Activated CD8-positive, alpha-beta memory T cell treated with anti-CD3 and anti-CD28 coated beads for 24 hours (primary cell): ENCODE measurements at regions not wholly inside any gene's neighbourhood (a gene's known extent, or its start where the extent isn't known, plus 50 kb on each side); places are given as distances from the start of the nearest gene placed in this dataset.

Experiments used
- DNase-seq: peaks from one replicate; pipeline ENCODE4 v3.0.0-alpha.2; 2020

DNA sequence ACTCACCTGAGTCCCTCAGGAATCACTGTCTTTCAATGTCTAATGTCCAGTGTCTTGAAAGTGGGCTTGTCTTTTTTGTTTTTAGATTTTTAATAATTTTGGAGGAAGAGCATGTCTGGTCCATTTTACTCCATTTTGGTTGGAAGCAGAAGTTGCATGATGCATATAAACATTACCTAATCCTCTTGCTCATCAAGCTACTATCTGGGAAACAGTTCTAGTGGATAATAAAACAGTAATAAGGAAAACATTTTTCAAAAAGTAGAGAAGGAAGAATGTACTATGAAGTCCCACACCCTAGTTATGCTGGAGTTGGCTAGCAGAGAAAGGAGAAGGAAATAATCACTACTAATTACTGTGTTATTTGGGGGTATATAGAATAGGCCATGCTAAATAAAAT, 263.7 kb downstream of the ETAA1 start:
- no peak for DNase-seq

DNA sequence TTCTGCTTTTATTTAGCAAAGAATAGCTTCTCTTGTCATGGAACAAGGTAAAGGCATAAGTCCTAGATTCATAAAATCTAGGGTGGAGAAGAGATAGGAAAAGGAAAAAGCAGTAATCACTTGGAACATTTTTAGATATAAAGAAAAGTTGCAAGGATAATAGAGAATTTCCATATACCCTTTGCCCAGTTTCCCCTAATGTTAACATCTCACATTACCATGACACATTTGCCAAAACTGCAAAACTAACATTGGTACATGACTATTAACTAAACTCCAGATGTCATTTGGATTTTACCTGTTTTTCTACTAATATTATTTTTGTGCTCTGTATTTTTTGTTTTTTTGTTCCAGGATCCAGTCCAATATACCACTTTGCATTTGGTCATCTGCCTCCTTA, 265.1 kb downstream of the ETAA1 start:
- DNase-seq: no peak

DNA sequence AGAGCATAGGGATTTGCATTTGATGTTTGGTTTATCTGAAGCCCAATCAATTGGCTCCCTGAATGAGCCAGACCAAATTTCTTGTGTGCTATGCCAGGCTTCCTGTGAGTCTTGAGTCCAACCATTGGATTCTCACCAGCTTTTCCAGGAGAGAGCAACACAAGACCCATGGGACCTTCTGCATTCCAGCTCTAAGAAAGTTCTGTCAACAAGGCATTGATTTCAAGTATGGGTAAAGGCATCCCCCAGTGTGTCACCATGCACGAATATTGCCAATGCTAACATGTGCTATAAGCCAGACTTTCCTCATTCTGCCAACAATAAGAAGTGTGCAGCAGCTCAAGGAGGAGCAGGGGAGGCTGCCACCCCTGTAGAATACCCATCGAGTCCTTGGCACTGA, 266.6 kb downstream of the ETAA1 start:
- DNase-seq: no peak

DNA sequence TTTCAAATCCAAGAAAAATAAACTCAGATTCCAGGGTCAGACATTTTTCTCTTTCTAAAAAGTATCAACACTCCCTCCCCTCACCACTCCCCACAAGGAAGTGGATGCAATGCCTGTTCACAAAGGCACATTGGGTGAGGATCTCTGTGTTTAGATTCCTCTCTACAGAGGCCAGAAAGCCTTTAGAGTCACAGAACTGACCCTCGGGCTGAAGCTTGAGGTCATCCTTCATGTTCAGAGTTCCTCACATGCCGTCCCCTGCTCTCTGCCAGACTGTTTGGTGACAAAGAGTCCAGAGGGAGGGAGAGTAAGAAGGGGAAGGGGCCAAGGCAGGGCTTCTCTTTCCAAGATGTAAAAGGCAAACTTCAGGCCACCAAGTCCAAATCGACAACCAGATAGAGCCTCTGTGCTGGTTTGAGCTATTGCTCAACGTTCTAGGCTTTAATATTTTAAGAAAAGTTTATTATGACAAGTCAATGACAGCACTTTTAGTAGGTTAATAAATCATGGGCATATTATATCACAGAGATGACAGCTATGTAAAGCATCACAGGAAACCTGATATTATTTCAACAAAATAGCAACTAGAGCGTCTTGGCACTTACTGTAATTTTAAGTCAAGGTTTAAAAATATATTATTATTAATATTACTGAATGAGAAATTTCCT, 269.4 kb downstream of the ETAA1 start:
- no peak for DNase-seq

DNA sequence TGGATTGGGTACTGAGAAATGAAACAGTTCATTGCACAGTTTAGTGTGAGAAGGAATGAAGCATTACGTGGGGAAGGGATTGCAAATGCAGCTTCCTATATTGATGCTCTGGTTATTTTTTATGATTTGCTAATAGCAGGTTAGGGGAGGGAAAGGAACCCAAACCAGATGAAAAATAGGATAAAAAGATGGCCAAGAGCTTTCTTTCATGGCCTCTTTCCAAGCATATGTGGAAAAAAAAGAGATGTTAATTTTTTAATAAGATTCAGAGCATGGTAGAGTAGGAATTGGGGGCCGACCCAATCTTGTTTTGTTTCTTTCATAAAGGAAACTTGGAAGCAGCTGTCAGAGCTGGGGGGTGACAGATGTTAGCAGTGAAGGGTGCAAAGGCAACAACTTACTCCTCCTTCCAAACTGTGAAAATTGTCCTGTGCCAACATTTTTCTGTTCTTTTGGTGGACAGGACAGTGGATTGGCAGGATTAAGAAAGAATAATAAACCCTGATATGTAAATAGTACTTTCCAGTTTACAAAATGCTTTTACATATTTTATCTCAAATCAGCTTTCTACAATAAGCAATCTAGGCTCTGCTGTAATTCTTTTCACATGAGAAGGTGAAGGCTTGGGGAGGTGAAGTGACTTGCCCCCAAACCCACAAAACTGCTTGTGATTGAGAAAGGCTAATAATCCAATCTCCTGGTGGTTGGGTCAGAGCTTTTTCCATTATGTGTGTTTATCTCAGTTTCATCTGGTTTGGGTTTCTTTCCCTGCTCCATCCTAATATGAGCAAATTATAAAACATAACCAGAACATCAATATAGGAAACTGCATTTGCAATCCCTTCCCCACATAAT, 270.1 kb downstream of the ETAA1 start:
- DNase-seq: no peak

DNA sequence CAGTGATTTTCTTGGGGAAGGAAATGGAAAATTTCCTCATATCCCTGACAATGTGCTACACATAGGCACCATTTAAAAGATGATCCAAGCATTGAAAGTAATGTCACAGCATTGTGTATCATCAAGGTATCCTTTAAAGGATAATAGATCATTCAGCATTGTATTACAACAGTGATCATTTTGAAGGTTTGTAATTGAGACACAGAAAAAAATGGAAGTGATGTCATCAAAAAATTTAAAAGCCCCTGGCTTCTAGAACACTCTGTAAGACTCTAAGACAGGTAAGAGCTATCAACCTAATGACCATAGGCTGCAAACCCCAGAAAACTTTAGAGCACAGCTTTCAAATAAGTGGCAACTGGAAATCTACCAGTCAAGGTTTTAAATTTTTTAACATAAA, 271.4 kb downstream of the ETAA1 start:
- DNase-seq: no peak

DNA sequence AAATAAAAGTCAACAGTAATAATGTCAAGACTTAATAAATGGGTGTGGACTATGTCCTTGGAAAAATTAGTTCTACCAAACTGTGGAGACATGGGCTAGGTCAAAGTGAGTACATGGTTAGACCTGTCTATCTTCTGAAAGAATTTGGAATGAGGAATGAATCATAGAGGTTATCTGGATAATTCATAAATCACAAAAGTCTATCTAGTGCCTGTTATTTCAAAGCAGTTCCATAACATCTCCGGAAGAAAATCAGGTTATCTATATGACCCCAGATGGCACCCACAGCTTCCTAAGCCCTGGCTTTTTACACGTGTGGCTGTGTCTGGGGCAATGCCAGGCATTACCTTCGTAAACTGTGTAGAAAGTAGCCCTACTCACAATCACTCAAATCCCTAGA, 272.0 kb downstream of the ETAA1 start:
- DNase-seq: no peak

DNA sequence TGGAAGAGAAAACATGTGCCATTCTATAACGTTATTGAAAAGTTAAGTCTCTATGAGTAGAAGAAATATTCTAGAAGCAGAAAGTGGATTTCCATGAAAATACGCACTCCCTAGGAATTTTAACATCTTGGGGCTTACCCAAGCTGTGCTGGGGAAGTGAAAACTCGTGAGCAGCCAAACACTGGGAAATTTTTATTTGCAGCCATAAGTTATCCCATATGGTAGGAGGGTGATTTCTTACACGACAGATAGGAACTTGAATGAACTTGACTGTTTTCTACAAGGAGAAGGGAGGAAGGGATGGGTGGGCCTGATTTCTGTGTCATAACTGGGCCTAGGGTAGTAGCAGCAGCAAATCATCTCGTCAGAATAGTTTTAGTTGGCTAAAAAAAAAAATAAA, 272.6 kb downstream of the ETAA1 start:
- DNase-seq: no peak

DNA sequence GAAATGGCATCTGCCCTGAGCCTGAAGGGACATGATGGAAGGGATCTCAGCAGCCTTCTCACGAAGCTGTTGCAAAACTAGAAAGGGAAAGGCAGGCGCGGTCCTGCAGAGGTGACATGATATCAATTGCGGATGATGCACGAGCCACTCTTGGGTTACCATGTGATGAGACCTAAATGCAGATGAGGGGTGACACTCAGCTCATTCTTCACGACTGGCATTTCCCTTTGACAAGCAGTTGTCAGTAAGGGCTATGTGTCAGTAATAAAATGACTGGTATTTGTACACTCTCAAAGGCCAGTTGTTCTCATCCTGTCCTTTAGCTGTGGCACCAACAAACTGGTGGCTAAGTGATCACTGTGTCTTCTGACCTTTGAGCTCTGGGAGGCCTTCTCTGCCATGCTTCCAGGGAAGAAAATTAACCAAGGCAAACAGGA, 273.6 kb downstream of the ETAA1 start:
- no peak for DNase-seq

DNA sequence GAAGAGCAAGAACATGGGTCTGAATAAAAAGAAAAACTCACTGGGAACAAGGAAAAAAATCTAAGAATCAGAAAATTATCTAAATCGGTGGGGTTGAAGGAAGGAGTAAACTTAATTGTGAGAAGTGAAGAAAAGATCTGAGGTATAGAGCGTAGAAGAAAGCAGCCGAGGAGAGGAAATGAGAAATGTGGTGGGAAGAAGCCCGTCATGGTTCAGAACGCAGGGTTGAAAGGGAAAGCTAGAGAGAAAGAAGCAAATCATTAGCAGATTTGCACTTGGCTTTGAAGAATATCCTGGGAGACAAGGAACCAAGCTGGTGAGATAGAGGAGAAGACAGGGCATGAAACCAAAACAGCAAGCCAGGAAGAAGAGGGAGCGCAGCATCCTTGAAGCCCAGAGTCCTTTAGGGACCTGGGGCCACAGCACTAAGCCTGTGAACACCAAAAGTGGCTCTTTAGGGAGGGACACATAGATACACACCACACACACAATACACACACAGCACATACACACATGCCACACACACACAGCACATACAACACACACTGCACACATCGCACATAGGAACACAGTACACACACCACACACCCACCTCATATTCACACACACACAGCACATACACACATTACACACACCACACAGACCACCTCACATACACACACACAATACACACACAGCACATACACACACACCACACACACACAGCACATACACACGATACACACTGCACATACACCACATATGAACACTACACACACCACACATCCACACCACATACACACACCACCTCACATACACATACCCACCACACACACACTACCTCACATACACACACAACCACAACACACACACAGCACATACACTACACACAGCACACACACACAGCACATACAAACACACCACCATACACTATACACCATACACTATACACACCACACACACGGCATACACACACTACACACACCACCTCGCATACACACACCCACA, 274.6 kb downstream of the ETAA1 start:
- DNase-seq: no peak

DNA sequence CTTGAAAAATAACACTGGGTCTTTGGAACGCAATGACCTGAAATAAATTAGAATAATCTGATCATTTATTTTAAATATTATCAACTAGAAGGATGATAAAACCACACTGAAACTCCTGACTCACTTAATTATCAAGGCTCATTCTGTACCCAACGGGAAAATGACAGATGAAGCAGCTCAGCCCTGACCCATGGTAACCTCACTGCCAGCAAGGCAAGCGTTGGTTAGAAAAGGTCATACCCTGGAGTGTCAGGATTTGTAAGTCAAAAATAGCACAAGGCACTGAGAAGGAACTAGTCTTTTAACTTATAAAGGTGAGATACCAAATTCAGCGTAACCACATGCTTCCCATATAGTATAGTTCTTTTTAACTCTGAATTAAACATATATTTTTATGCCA, 277.5 kb downstream of the ETAA1 start:
- DNase-seq: no peak

DNA sequence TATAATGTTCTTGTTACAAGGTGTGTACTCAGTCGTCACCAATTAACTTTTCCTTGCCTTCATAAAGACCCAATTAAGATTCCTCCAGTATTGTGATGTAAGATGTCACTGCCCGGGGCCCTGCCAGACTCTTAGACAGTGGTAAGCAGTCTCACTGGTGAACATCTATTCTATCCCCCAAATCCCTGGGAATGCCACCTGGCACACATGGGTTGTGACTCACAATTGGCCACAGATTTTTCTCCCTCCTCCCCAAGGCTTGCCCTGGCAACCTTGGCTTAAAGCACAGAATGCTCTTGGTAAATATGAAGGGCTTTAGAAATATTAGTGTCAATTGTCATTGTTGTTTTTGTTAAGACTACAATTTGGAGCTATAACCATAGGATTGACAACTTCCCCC, 287.9 kb downstream of the ETAA1 start:
- DNase-seq: no peak

DNA sequence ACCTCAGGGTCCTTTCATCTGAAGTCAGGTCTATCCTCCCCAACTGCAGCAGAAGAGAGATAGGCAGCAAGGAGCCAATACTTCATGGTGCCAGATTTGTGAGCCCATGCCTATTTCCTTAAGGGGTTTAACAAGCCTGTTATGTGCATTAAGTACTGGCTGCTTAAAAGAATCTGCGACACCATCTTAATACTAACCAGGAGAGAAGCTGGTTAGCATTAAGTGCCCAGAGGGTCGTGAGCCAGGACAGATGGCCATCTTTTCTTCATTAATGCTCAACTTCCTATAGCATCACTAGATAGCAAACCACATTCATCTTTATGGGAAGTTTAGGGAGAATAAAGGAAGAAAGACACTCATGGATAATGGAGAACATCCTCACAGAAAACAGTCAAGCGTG, 289.1 kb downstream of the ETAA1 start:
- no peak for DNase-seq

DNA sequence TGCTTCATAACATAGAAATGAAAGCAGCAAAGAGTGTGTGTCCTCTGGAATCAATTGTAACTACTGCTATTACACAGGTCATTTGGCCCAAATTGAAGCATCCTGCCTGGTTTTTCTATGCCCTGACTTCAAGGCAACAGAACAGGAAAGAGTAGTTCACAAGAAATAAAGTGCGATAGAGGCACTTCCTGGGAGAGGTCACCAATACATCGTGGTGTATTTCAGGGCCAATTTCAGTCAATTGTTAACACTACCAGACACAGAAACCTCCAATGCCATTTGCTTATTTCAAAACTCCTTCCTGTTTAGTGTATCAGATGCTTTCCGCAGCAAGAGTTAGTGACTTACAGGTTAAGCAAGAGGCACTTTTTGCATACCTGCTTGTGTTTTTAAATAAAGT, 292.1 kb downstream of the ETAA1 start:
- DNase-seq: no peak

DNA sequence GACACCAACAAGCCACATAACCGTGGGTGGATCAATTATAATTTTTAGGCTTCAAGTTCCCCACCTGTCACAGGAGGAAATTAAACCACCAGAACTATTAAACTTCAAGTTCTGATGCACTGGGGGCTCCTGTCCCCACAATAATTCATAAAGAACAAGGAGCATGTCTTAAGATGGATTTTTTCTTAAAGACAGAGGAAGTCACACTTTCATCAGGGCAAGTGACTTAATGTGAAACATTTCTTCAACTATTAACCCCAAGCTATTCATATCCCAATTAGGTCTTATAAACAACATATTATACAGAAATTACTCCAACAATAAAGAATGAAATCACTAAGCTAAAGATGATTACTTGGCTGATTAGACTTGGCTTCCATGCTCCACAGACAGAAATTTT, 292.5 kb downstream of the ETAA1 start:
- no peak for DNase-seq

DNA sequence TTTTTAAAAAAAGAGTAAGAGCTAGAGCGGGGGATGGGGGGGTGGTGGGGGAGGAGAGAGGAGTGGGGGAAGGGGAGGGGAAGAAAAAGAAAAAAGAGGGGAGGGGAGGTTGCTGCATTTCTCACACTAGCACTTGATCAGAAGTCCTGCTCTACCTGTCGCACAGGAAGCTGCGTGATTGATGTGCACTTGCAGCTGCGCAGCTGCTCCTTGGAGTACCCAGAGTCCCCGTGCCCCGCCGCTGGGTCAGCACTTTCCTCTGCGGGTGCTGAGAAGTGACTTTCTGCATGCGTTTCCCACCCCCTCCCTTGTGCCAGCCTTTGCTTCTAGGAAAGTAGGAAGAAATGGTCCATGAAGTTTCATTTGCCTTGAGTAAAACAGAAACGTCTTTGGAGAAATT, 297.3 kb downstream of the ETAA1 start:
- DNase-seq: no peak

DNA sequence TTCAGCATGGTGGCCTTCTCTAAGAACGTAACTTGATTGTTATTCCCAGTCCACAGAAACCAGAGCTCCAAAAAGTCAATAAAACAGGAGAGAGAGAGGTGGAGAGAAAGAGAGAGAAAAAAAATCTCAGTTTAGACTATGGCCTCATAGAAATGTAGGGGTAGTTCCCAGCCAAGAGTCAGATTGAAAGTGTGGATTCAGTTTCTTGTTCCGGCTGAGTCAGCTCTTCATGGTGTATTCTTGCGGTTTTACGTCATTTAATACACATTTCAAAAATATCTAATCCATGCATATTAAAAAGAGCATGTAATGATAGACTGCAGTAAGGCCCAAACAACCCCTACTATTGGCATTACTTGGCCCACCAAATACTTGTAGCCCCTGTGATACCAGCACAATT, 303.9 kb downstream of the ETAA1 start:
- DNase-seq: no peak

DNA sequence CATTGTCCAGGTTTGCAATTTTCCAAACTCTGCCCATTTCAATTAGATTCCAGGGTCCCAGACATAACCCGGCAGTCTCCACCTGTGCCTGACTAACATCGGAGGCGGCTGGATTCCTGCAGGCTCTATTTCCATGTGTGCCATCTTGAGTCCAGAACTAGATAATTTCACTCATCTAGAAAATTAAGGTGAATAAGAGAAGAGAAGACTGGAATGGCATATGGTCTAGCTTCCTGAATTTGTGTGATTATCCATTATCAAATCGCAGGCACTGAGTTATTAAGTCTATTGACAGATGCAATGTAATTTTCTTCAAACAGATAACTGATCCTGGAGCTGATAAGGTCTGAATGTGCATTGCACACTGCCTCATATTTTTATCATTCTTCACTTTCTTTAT, 305.2 kb downstream of the ETAA1 start:
- DNase-seq: no peak

DNA sequence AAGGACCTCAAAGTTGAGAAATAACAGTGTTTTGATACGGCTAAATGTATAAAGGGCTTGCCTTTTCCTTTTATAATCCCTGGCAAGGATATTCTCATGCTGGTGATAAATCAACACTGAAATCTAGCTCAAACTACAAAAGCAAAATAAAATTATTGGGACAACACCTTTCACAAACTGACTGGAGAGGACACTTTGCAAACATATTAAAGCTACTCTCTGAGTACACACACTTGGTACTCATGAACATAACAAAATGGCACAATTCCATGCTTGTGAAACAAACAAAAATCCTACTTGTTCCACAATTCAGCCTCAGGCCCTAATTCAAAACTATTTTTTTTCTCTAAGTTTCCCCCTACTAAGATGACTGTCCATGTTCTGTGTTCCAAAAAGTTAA, 305.8 kb downstream of the ETAA1 start:
- DNase-seq: no peak

DNA sequence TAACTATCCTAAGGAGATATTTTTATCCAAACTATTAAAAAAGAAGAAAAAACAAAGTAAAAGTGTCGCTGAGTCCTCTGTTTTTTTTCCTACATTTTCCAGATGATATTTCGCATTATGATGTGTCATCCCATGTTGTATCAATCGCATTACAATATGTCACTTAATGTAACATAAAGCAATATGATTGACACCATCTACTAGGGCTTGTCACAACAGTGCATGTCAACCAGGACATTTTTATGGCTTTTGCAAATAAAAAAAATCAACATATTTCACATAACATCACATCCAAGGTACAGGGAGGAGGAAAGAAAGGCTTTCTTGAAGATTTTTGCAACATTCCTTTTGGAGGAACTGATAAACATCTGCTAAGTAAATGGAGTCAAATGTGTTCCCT, 308.9 kb downstream of the ETAA1 start:
- no peak for DNase-seq

DNA sequence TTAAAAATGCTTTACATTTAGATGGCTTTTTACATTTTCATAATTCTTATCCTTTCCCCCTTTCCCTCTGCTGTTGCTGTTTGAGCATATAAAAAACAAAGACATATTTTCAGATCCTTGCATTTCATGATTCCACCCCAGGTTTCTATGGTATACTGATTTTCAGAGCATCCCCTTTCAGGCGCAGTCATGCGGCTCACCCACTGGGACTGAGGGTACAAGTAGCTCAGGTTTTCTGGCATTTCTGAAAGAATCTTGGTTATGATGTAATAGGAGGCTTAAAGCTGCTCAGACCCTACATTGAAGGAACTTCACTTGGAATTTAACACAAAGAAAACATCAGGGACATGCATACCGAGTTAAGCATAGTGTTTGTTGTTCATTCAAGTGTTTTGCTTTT, 310.8 kb downstream of the ETAA1 start:
- DNase-seq: no peak

DNA sequence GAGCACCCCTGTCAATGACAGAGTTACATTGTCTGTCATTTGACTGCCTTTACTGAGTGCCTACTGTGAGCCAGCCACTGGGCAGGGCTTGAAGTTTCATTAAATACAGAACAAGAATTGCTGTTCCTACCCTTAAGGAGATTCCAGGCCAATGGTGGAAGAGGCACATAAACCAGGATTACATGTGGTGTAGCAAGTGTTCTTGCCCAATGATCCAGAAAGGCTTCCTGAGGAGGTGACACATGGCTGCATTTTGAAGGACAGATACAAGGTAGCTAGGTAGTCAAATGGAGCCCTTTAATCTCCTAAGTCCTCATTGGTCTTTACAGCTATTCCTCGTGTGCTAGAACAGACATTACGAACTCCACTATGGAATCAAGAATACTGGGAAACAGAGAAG, 312.7 kb downstream of the ETAA1 start:
- no peak for DNase-seq

DNA sequence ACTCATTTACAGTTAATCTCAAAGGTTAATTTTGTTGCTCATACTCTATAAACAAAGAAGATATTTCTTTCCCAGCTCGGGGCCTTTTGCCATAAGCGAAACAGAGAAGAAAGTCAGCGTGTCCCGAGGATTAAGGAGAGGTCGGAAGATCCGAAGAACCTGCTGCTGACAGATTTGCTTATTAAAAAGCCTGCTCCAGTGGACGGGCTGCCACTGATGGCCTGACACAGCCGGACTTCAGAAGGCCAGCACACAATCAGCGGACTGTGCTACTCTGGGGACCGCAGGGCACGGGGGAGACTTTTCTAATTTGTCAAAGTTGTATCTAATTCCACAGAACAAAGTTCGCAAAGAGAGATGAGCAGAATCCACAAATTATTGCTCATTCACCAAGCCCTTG, 315.4 kb downstream of the ETAA1 start:
- DNase-seq: no peak

DNA sequence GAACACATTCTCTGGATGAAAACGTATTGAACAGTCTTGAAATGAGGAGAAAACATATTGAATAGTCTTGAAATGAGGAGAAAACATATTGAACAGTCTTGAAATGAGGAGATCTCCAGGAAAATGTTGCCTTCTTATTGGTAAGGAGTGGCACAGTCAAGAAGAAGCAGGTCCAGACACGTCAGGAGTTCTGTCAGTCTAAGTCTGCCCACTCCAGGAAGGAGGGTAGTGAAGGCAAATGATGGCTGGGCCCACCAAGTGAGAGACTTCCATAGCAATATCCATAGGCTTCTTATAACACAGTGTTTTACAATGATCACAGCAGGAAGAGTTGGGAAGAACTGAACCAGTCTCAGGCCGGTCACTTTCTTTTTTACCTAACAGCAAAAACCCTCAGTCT, 316.2 kb downstream of the ETAA1 start:
- no peak for DNase-seq
